Mesendoderm (in vitro differentiated cells): ENCODE measurements at regions not wholly inside any gene's neighbourhood (a gene's known extent, or its start where the extent isn't known, plus 50 kb on each side); places are given as distances from the start of the nearest gene placed in this dataset.

Source experiments
- DNase-seq: peaks from one replicate; pipeline ENCODE4 v3.0.0; 2013
- H2AK5ac ChIP-seq: 2 replicates; pipeline ENCODE4 v1.6.1; 2013; ENCODE audit warnings: low read length, inconsistent platforms
- H2BK120ac ChIP-seq: 2 replicates; pipeline ENCODE4 v1.6.1; 2013; ENCODE audit warnings: low read depth, mild to moderate bottlenecking, low read length, moderate library complexity, mixed read lengths
- H2BK15ac ChIP-seq: replicated peaks from 2 replicates; pipeline ENCODE4 v1.6.1; 2013; ENCODE audit warnings: low read depth, mild to moderate bottlenecking, moderate library complexity
- H2BK5ac ChIP-seq: 2 replicates; pipeline ENCODE4 v1.6.1; 2013; ENCODE audit warnings: low read length, inconsistent platforms
- H3K18ac ChIP-seq: 2 replicates; pipeline ENCODE4 v1.6.1; 2013; ENCODE audit warnings: mild to moderate bottlenecking, low read length, mixed read lengths
- H3K23ac ChIP-seq: one replicate; pipeline ENCODE4 v1.6.1; 2013; ENCODE audit warnings: low read length
- H3K27ac ChIP-seq: 2 replicates; pipeline ENCODE4 v1.5.1; 2013; ENCODE audit warnings: low read depth, mild to moderate bottlenecking, inconsistent platforms, low read length, moderate library complexity
- H3K27me3 ChIP-seq: 2 replicates; pipeline ENCODE4 v1.6.1; 2013; ENCODE audit warnings: low read length, control low read depth, mild to moderate bottlenecking, inconsistent platforms; ENCODE audit not compliant: insufficient read depth, poor library complexity
- H3K36me3 ChIP-seq: 2 replicates; pipeline ENCODE4 v1.6.1; 2013; ENCODE audit warnings: low read length, inconsistent platforms; ENCODE audit not compliant: control insufficient read depth, insufficient read depth
- H3K4ac ChIP-seq: one replicate; pipeline ENCODE4 v1.6.1; 2013; ENCODE audit warnings: low read depth, mild to moderate bottlenecking, low read length, moderate library complexity
- H3K4me1 ChIP-seq: 2 replicates; pipeline ENCODE4 v1.6.1; 2013; ENCODE audit warnings: low read depth, low read length, inconsistent platforms; ENCODE audit not compliant: control insufficient read depth
- H3K4me2 ChIP-seq: 2 replicates; pipeline ENCODE4 v1.6.1; 2013; ENCODE audit warnings: low read length
- H3K4me3 ChIP-seq: 2 replicates; pipeline ENCODE4 v1.5.1; 2013; ENCODE audit warnings: mild to moderate bottlenecking, low read length
- H3K56ac ChIP-seq: one replicate; pipeline ENCODE4 v1.6.1; 2013; ENCODE audit warnings: low read length
- H3K79me1 ChIP-seq: 2 replicates; pipeline ENCODE4 v1.6.1; 2013; ENCODE audit warnings: low read length, inconsistent platforms
- H3K79me2 ChIP-seq: 2 replicates; pipeline ENCODE4 v1.6.1; 2013; ENCODE audit warnings: mild to moderate bottlenecking, low read length; ENCODE audit not compliant: control insufficient read depth, insufficient read depth
- H3K9ac ChIP-seq: 2 replicates; pipeline ENCODE4 v1.6.1; 2013; ENCODE audit warnings: low read length, inconsistent platforms
- H4K5ac ChIP-seq: one replicate; pipeline ENCODE4 v1.6.1; 2013; ENCODE audit warnings: low read length
- H4K8ac ChIP-seq: one replicate; pipeline ENCODE4 v1.6.1; 2013; ENCODE audit warnings: low read depth, mild to moderate bottlenecking, control low read depth, low read length, moderate library complexity
- WGBS: extraction: QIAGEN DNeasy Blood & Tissue Kit; methylation state at CpG from one replicate; pipeline ENCODE4 v1.1.7; 2013; ENCODE audit warnings: low lambda C conversion rate, missing lambda C conversion rate; ENCODE audit not compliant: insufficient coverage; ENCODE audit errors: extremely low coverage; 5-methylcytosine and 5-hydroxymethylcytosine counted together

- Histone ChIP-seq H3K4me3 (no peak overlapping the region), H3K36me3 (peaks cover 1% of the 10 kb centered on the region), H3K4ac (no peak overlapping the region), H2BK120ac (no peak overlapping the region), H3K23ac (no peak overlapping the region), H2BK5ac (no peak overlapping the region), H3K9ac (no peak overlapping the region), H3K27me3 (no peaks in the 10 kb centered on the region), H2BK15ac (no peak overlapping the region), H3K4me2 (no peak overlapping the region), H3K27ac (no peak overlapping the region), H4K8ac (no peak overlapping the region), H2AK5ac (no peak overlapping the region), H3K79me2 (no peaks in the 10 kb centered on the region), H3K4me1 (peaks cover 5% of the 10 kb centered on the region), H3K79me1 (peaks cover 27% of the 10 kb centered on the region), H4K5ac (no peak overlapping the region), H3K18ac (no peak overlapping the region), H3K56ac (no peak overlapping the region)
- WGBS, result no CpG with 5 or more reads among the region's 10 CpGs
- no peak for DNase-seq
Measured at GRCh38 chr2:120828066-120828465, 92.4 kb downstream of the GLI2 start.

- no peak overlapping the region for H3K23ac ChIP-seq
- H2AK5ac ChIP-seq, result no peak overlapping the region
- no peak overlapping the region for H4K5ac ChIP-seq
- H3K9ac ChIP-seq, result no peak overlapping the region
- H3K4me3 ChIP-seq, result no peak overlapping the region
- peaks cover 5% of the 10 kb centered on the region for H3K4me1 ChIP-seq
- no CpG with 5 or more reads among the region's 14 CpGs for WGBS
- H4K8ac ChIP-seq, result no peak overlapping the region
- H3K27ac ChIP-seq, result no peak overlapping the region
- no peak for DNase-seq
- no peak overlapping the region for H3K18ac ChIP-seq
- peaks cover 27% of the 10 kb centered on the region for H3K79me1 ChIP-seq
- no peak overlapping the region for H3K4ac ChIP-seq
- H3K27me3 ChIP-seq, result no peaks in the 10 kb centered on the region
- H2BK15ac ChIP-seq, result no peak overlapping the region
- H3K79me2 ChIP-seq, result no peaks in the 10 kb centered on the region
- H3K4me2 ChIP-seq, result no peak overlapping the region
- no peak overlapping the region for H2BK5ac ChIP-seq
- H3K56ac ChIP-seq, result no peak overlapping the region
- H2BK120ac ChIP-seq, result no peak overlapping the region
- H3K36me3 ChIP-seq, result peaks cover 1% of the 10 kb centered on the region
Measured at GRCh38 chr2:120828829-120829632, 93.4 kb downstream of the GLI2 start.

GRCh38 chr2:120829633-120830025 is 94.0 kb downstream of the GLI2 start:
- H3K4me2 ChIP-seq, result no peak overlapping the region
- no peak overlapping the region for H3K23ac ChIP-seq
- no peaks in the 10 kb centered on the region for H3K79me2 ChIP-seq
- H4K8ac ChIP-seq, result no peak overlapping the region
- H2BK120ac ChIP-seq, result no peak overlapping the region
- DNase-seq, result no peak
- no peak overlapping the region for H2BK15ac ChIP-seq
- peaks cover 28% of the 10 kb centered on the region for H3K79me1 ChIP-seq
- no peak overlapping the region for H3K56ac ChIP-seq
- no peak overlapping the region for H3K4me3 ChIP-seq
- H3K4ac ChIP-seq, result no peak overlapping the region
- peaks cover 5% of the 10 kb centered on the region for H3K4me1 ChIP-seq
- no peak overlapping the region for H4K5ac ChIP-seq
- H3K36me3 ChIP-seq, result peaks cover 1% of the 10 kb centered on the region
- H3K9ac ChIP-seq, result no peak overlapping the region
- no peaks in the 10 kb centered on the region for H3K27me3 ChIP-seq
- no peak overlapping the region for H2BK5ac ChIP-seq
- H3K18ac ChIP-seq, result no peak overlapping the region
- H3K27ac ChIP-seq, result no peak overlapping the region
- H2AK5ac ChIP-seq, result no peak overlapping the region
- no CpG with 5 or more reads among the region's 6 CpGs for WGBS

GRCh38 chr2:120830096-120830830 is 94.6 kb downstream of the GLI2 start:
- peaks cover 3% of the 10 kb centered on the region for H3K4me1 ChIP-seq

GRCh38 chr2:120831086-120831485 is 95.4 kb downstream of the GLI2 start:
- DNase-seq, result no peak
- Histone ChIP-seq H3K4ac (no peak overlapping the region), H3K79me1 (peaks cover 28% of the 10 kb centered on the region)

More at GRCh38 chr2:120830096-120830830, 94.6 kb downstream of the GLI2 start:
- H3K36me3 ChIP-seq, result peaks cover 1% of the 10 kb centered on the region
- H2BK15ac ChIP-seq, result no peak overlapping the region
- H3K9ac ChIP-seq, result no peak overlapping the region
- WGBS, result no CpG with 5 or more reads among the region's 11 CpGs
- no peak overlapping the region for H4K8ac ChIP-seq
- H3K79me1 ChIP-seq, result peaks cover 28% of the 10 kb centered on the region
- no peak overlapping the region for H3K27ac ChIP-seq
- no peaks in the 10 kb centered on the region for H3K79me2 ChIP-seq
- H3K4me2 ChIP-seq, result no peak overlapping the region
- H2AK5ac ChIP-seq, result no peak overlapping the region
- DNase-seq, result no peak
- no peak overlapping the region for H3K4me3 ChIP-seq
- no peak overlapping the region for H3K23ac ChIP-seq
- H3K56ac ChIP-seq, result no peak overlapping the region
- no peak overlapping the region for H2BK5ac ChIP-seq
- H3K18ac ChIP-seq, result no peak overlapping the region
- no peak overlapping the region for H4K5ac ChIP-seq
- no peaks in the 10 kb centered on the region for H3K27me3 ChIP-seq
- H3K4ac ChIP-seq, result no peak overlapping the region
- H2BK120ac ChIP-seq, result no peak overlapping the region

More at GRCh38 chr2:120831086-120831485, 95.4 kb downstream of the GLI2 start:
- no peak overlapping the region for H3K56ac ChIP-seq
- peaks cover 1% of the 10 kb centered on the region for H3K36me3 ChIP-seq
- no peak overlapping the region for H2BK15ac ChIP-seq
- no peaks in the 10 kb centered on the region for H3K79me2 ChIP-seq
- no peak overlapping the region for H2AK5ac ChIP-seq
- no peak overlapping the region for H2BK5ac ChIP-seq
- no peak overlapping the region for H3K18ac ChIP-seq
- no peaks in the 10 kb centered on the region for H3K27me3 ChIP-seq
- no peaks in the 10 kb centered on the region for H3K4me1 ChIP-seq
- no peak overlapping the region for H3K27ac ChIP-seq
- H4K5ac ChIP-seq, result no peak overlapping the region
- no peak overlapping the region for H3K4me3 ChIP-seq
- H4K8ac ChIP-seq, result no peak overlapping the region
- no peak overlapping the region for H3K23ac ChIP-seq
- H3K9ac ChIP-seq, result no peak overlapping the region
- no peak overlapping the region for H3K4me2 ChIP-seq
- no CpG with 5 or more reads among the region's 2 CpGs for WGBS
- no peak overlapping the region for H2BK120ac ChIP-seq
